ENCODE measurements at regions not wholly inside any gene's neighbourhood (a gene's known extent, or its start where the extent isn't known, plus 50 kb on each side); places are given as distances from the start of the nearest gene placed in this dataset.

DNA sequence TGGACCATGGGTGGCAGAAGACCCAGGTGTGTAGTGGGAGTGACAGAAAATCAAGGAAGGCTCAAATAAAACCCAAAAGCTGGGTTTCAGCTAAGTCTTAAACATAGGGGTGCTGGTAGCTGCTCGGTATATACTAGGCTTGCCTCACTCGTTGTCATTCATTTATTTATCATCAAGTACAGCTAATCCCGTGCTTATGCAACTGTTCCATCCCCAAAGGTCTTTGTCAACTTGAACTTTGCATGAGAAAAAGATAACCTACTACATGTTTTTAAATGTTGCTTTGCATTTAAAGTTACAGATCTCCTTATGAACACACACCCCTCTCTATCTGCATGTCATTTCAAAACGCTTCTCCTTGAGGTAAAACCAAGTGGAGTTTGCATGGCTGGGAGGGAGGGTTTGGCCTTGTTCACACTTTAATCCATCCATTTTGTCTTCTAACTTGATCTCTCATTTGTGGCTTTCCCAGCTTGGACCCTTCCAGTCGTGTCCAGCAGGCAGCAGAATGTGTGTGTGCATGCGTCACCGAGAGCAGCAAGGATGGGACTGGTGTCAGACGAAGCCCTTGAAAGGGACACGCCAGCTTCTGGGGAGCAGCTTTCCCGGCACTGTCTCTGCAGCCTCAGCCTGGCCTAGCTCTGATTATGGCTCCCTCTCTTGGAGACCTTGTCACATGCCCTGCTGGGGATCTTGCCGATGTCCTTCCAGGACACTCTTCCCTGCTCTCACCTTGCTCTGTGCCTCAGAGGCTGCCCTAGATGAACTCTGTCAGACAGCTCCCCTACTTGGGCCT, 133.5 kb downstream of the GADD45G start:
- Mint-ChIP-seq H3K4me3 (no peak overlapping the region), H3K4me1 (peaks cover 48% of the 10 kb centered on the region), H3K27me3 (ENCODE audit: low read depth in 3 of 3) (peaks cover 0 to 3% (median 1%) of the 10 kb centered on the region in 3 donors), H3K9me3 (no peaks in the 10 kb centered on the region), H3K27ac (no peak overlapping the region), H3K36me3 (no peaks in the 10 kb centered on the region)
- H3K4me3 ChIP-seq (replicated peaks in 1 of 3; ENCODE audit: low read depth in 2 of 3, low read length in 3 of 3): no peak overlapping the region
- H3K27ac ChIP-seq (ENCODE audit: low read depth in 1 of 2, low read length in 2 of 2): no peak overlapping the region
- intact Hi-C loops (cut with micrococcal nuclease): no loop called here
- no peaks in the 10 kb centered on the region for H3K27me3 ChIP-seq (ENCODE audit: control insufficient read depth in 2 of 2, insufficient read depth in 2 of 2, low read length in 2 of 2)
- no peaks in the 10 kb centered on the region for H3K79me2 ChIP-seq (ENCODE audit: insufficient read depth, low read length)
- H3K9me3 ChIP-seq (replicated peaks in 1 of 2; ENCODE audit: control insufficient read depth in 1 of 2, insufficient read depth in 1 of 2, low read length in 2 of 2): no peaks in the 10 kb centered on the region
- no peak overlapping the region for H2AFZ ChIP-seq (ENCODE audit: insufficient read depth, low read depth, low read length, poor library complexity, severe bottlenecking)
- no peaks in the 10 kb centered on the region for H3K36me3 ChIP-seq (replicated peaks in 1 of 2; ENCODE audit: control insufficient read depth in 1 of 2, insufficient read depth in 2 of 2, low read length in 2 of 2)
- no peak for DNase-seq
- 97% methylated on average over 9 of the region's 11 CpGs for WGBS (ENCODE audit: insufficient coverage)
- TF ChIP-seq, protein P1, sequence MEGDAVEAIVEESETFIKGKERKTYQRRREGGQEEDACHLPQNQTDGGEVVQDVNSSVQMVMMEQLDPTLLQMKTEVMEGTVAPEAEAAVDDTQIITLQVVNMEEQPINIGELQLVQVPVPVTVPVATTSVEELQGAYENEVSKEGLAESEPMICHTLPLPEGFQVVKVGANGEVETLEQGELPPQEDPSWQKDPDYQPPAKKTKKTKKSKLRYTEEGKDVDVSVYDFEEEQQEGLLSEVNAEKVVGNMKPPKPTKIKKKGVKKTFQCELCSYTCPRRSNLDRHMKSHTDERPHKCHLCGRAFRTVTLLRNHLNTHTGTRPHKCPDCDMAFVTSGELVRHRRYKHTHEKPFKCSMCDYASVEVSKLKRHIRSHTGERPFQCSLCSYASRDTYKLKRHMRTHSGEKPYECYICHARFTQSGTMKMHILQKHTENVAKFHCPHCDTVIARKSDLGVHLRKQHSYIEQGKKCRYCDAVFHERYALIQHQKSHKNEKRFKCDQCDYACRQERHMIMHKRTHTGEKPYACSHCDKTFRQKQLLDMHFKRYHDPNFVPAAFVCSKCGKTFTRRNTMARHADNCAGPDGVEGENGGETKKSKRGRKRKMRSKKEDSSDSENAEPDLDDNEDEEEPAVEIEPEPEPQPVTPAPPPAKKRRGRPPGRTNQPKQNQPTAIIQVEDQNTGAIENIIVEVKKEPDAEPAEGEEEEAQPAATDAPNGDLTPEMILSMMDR (IDR thresholded peaks at IDR 0.05): no peak
- H3K9ac ChIP-seq (ENCODE audit: insufficient read depth, low read length, poor library complexity, severe bottlenecking): no peak overlapping the region
- H3K4me2 ChIP-seq (replicated peaks; ENCODE audit: extremely low read depth, low read length, poor library complexity, severe bottlenecking): no peak overlapping the region
- H3K4me1 ChIP-seq (ENCODE audit: control insufficient read depth in 1 of 2, insufficient read depth in 2 of 2, low read length in 2 of 2): peaks cover 30 to 52% of the 10 kb centered on the region in 2 donors
- no peaks in the 10 kb centered on the region for H4K20me1 ChIP-seq (ENCODE audit: insufficient read depth, low read length)

DNA sequence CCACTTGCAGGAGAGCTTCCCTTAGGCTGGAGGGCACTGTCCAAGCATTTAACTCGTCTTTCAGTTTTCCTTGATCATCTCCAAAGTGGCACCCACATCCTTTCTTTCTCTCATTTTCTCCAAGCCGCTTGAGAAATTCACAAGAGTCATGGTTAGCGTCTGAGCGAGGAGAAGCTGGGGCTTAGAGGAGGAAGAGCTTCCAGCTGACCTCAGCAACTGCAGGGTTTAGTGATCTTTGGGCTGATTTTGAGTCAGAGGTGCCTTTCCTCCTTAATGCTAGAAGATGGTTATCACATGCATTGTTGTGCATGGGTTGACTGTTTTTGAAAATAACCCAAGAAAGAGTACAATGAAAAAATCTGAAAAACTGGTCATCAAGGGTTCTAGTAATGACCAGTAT, 134.7 kb downstream of the GADD45G start:
- peaks cover 27 to 41% of the 10 kb centered on the region in 2 donors for H3K4me1 ChIP-seq (ENCODE audit: control insufficient read depth in 1 of 2, insufficient read depth in 2 of 2, low read length in 2 of 2)
- H3K36me3 ChIP-seq (replicated peaks in 1 of 2; ENCODE audit: control insufficient read depth in 1 of 2, insufficient read depth in 2 of 2, low read length in 2 of 2): no peaks in the 10 kb centered on the region
- WGBS (ENCODE audit: insufficient coverage): no CpG with 5 or more reads among the region's 4 CpGs
- peaks cover 0 to 6% (median 2%) of the 10 kb centered on the region in 7 donors for H3K9me3 Mint-ChIP-seq
- H2AFZ ChIP-seq (ENCODE audit: insufficient read depth, low read depth, low read length, poor library complexity, severe bottlenecking): no peak overlapping the region
- peaks cover 48% of the 10 kb centered on the region for H3K4me1 Mint-ChIP-seq
- no peaks in the 10 kb centered on the region for H3K36me3 Mint-ChIP-seq
- intact Hi-C loops (cut with micrococcal nuclease): no loop called here
- H3K27ac Mint-ChIP-seq: no peak overlapping the region
- H4K20me1 ChIP-seq (ENCODE audit: insufficient read depth, low read length): no peaks in the 10 kb centered on the region
- no peaks in the 10 kb centered on the region for H3K27me3 ChIP-seq (ENCODE audit: control insufficient read depth in 2 of 2, insufficient read depth in 2 of 2, low read length in 2 of 2)
- no peak overlapping the region for H3K4me3 ChIP-seq (replicated peaks in 1 of 3; ENCODE audit: low read depth in 2 of 3, low read length in 3 of 3)
- H3K27me3 Mint-ChIP-seq (ENCODE audit: low read depth in 3 of 3): peaks cover 0 to 6% (median 0%) of the 10 kb centered on the region in 3 donors
- H3K9me3 ChIP-seq (replicated peaks in 1 of 2; ENCODE audit: control insufficient read depth in 1 of 2, insufficient read depth in 1 of 2, low read length in 2 of 2): peaks cover 1 to 4% of the 10 kb centered on the region in 2 donors
- H3K4me3 Mint-ChIP-seq: peak overlapping the region in 1 of 2 donors; percentile 68
- no peak for DNase-seq
- TF ChIP-seq, protein P1 (IDR thresholded peaks at IDR 0.05): no peak
- H3K9ac ChIP-seq (ENCODE audit: insufficient read depth, low read length, poor library complexity, severe bottlenecking): no peak overlapping the region
- H3K4me2 ChIP-seq (replicated peaks; ENCODE audit: extremely low read depth, low read length, poor library complexity, severe bottlenecking): peak overlapping the region; percentile 2
- no peaks in the 10 kb centered on the region for H3K79me2 ChIP-seq (ENCODE audit: insufficient read depth, low read length)
- no peak overlapping the region for H3K27ac ChIP-seq (ENCODE audit: low read depth in 1 of 2, low read length in 2 of 2)
